Muscle of arm (tissue), 1 donor: ENCODE measurements at regions not wholly inside any gene's neighbourhood (a gene's known extent, or its start where the extent isn't known, plus 50 kb on each side); places are given as distances from the start of the nearest gene placed in this dataset.
"Not testable (repeated sequence)": the region's sequence is repeated elsewhere in the genome, so short reads cannot be mapped to it uniquely, and the experiment has no call there.

ENCODE experiments used
- DNase-seq: peaks from one replicate; pipeline ENCODE4 v3.0.0-alpha.2; 2013

GRCh38 chr9:7739595-7739994 lies 60.0 kb downstream of the DMAC1 start:
- DNase-seq: no peak

GRCh38 chr9:7735311-7735710 lies 64.3 kb downstream of the DMAC1 start:
- DNase-seq: no peak

GRCh38 chr9:7730164-7730445 lies 69.5 kb downstream of the DMAC1 start:
- DNase-seq: no peak

- no peak for DNase-seq
These were observed 70.0 kb downstream of the DMAC1 start for GRCh38 chr9:7729371-7730163.

- no peak for DNase-seq
These were observed 78.3 kb downstream of the DMAC1 start for GRCh38 chr9:7721291-7721690.

GRCh38 chr9:7713088-7713487 lies 86.5 kb downstream of the DMAC1 start:
- DNase-seq: not testable (repeated sequence)

GRCh38 chr9:7710686-7711085 lies 88.9 kb downstream of the DMAC1 start:
- DNase-seq: no peak

GRCh38 chr9:7707934-7708333 lies 91.6 kb downstream of the DMAC1 start:
- DNase-seq: no peak

GRCh38 chr9:7704543-7704942 lies 95.0 kb downstream of the DMAC1 start:
- no peak for DNase-seq

- DNase-seq: no peak
These were observed 107.7 kb downstream of the DMAC1 start for GRCh38 chr9:7691909-7692308.

- no peak for DNase-seq
These were observed 109.6 kb downstream of the DMAC1 start for GRCh38 chr9:7690014-7690413.

GRCh38 chr9:7688626-7689025 lies 111.0 kb downstream of the DMAC1 start:
- no peak for DNase-seq

- DNase-seq: no peak
These were observed 122.9 kb downstream of the DMAC1 start for GRCh38 chr9:7676609-7677156.

- no peak for DNase-seq
These were observed 127.7 kb downstream of the DMAC1 start for GRCh38 chr9:7671847-7672246.

- no peak for DNase-seq
These were observed 131.0 kb downstream of the DMAC1 start for GRCh38 chr9:7668541-7668940.

- DNase-seq: no peak
These were observed 133.7 kb downstream of the DMAC1 start for GRCh38 chr9:7665874-7666273.

GRCh38 chr9:7659766-7660165 lies 139.8 kb downstream of the DMAC1 start:
- DNase-seq: no peak

- DNase-seq: no peak
These were observed 142.9 kb downstream of the DMAC1 start for GRCh38 chr9:7656636-7657035.

- no peak for DNase-seq
These were observed 146.3 kb downstream of the DMAC1 start for GRCh38 chr9:7653262-7653661.

GRCh38 chr9:7640231-7640630 lies 159.3 kb downstream of the DMAC1 start:
- DNase-seq: peak; percentile 73

GRCh38 chr9:7639471-7639870 lies 160.1 kb downstream of the DMAC1 start:
- DNase-seq: no peak

GRCh38 chr9:7636838-7637467 lies 162.6 kb downstream of the DMAC1 start:
- DNase-seq: no peak

GRCh38 chr9:7636309-7636708 lies 163.3 kb downstream of the DMAC1 start:
- no peak for DNase-seq
